GM21390 (cell line): ENCODE measurements at regions not wholly inside any gene's neighbourhood (a gene's known extent, or its start where the extent isn't known, plus 50 kb on each side); places are given as distances from the start of the nearest gene placed in this dataset.
"Not testable (repeated sequence)": the region's sequence is repeated elsewhere in the genome, so short reads cannot be mapped to it uniquely, and the experiment has no call there.

Experiments
- ATAC-seq: cut with Tn5 transposase; IDR thresholded peaks from one replicate; pipeline ENCODE4 v1.9.1; 2021; ENCODE audit not compliant: unreplicated experiment

DNA sequence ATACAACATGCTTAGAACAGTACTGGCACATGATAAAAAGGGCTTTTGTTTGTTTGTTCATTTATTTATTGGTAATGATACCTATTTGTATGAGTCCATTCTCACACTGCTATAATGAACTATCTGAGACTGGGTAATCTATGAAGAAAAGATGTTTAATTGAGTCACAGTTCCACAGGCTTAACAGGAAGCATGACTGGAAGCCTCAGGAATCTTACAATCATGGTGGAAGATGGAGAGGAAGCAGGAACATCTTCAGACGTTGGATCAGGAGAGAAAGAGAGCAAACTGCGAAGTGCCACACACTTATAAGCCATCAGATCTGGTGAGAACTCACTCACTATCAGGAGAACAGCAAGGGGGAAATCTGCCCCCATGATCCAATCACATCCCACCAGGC lies 847.7 kb downstream of the CDH18 start:
- ATAC-seq, result no peak

DNA sequence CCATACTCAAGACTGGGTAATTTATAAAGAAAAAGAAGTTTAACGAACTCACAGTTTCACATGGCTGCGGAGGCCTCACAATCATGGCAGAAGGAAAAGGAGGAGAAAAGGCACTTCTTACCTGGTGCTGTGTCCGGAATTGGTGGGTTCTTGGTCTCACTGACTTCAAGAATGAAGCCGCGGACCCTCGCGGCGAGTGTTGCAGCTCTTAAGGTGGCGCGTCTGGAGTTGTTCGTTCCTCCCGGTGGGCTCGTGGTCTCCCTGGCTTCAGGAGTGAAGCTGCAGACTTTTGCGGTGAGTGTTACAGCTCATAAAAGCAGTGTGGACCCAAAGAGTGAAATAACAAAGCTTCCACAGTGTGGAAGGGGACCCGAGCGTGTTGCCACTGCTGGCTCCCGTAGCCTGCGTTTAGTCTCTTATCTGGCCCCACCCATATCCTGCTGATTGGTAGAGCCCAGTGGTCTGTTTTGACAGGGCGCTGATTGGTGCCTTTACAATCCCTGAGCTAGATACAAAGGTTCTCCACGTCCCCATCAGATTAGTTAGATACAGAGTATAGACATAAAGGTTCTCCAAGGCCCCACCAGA lies 846.0 kb downstream of the CDH18 start:
- ATAC-seq, result not testable (repeated sequence)

DNA sequence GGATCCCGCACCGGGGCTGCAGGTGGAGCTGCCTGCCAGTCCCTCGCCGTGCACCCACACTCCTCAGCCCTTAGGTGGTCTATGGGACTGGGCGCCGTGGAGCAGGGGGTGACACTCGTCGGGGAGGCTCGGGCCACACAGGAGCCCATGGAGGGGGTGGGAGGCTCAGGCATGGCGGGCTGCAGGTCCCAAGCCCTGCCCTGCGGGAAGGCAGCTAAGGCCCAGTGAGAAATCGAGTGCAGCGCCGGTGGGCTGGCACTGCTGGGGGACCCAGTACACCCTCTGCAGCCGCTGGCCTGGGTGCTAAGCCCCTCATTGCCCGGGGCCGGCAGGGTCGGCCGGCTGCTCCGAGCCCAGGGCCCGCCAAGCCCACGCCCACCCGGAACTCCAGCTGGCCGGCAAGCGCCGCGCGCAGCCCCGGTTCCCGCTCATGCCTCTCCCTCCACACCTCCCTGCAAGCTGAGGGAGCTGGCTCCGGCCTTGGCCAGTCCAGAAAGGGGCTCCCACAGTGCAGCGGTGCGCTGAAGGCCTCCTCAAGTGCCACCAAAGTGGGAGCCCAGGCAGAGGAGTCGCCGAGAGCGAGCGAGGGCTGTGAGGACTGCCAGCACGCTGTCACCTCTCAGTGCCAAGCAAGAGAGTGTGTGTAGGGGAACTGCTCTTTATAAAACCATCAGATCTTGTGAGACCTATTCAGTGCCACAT lies 845.1 kb downstream of the CDH18 start:
- ATAC-seq, result not testable (repeated sequence)

DNA sequence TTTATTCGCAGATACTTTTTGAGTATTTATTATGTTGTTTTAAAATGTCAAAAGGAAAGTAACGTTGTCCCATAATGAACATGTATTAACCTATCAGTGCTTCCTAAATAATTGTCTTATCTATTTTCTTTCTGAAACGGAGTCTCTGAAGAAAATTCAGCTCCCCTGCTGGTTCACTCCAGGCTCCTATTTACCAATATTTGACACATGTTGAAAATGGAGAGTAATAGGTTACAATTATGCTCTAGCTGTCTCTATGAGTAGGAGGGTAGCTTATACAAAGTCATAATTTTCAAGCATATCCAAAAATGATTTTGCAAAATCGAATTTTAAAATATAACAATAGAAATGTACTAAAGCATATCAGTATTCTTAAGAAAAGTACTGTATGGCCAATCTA lies 844.1 kb downstream of the CDH18 start:
- ATAC-seq, result no peak

DNA sequence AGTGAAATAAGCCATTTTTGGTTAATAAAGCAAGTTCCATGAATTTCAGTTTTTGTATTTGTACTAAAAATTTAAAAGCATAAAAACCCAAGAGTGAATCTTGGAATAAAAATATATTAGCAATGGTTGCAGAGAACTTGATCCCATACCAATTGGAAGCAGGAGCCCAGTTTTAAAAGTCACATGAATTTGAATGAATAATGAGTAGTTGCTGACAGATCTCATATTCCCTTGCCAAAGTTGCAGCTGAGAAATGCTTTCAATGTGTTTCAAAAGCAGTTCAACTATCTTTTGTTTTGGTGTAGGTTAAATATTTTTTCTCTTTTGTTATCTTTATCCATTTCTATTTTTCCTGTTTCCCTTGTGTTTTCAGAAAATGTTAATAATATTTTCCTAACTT lies 818.6 kb downstream of the CDH18 start:
- ATAC-seq, result no peak

DNA sequence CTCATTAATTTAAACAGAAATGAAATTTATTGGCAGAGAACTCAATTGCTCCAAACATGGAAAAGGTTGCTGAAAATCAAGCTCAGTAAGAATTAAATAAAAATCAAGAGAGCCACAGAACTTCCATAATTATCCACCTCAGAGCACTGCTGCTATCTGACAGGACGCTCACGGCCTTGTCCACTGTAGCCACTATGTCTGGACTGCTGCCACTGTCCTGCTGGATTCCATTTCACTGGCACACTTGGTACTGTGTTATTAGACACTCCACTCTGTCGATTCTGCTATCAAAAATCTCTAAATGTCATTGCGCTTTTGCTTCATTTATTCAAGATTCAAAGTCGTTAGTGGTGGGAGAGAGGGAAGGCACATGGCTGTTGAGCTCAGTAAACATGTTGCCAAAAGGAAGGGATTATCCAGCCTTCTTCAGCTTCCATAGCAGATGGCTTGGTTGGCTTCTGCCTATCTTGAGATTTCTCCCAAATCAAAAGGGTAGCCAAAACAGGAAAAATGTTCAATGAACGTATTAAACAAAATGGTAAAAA lies 815.0 kb downstream of the CDH18 start:
- no peak for ATAC-seq

DNA sequence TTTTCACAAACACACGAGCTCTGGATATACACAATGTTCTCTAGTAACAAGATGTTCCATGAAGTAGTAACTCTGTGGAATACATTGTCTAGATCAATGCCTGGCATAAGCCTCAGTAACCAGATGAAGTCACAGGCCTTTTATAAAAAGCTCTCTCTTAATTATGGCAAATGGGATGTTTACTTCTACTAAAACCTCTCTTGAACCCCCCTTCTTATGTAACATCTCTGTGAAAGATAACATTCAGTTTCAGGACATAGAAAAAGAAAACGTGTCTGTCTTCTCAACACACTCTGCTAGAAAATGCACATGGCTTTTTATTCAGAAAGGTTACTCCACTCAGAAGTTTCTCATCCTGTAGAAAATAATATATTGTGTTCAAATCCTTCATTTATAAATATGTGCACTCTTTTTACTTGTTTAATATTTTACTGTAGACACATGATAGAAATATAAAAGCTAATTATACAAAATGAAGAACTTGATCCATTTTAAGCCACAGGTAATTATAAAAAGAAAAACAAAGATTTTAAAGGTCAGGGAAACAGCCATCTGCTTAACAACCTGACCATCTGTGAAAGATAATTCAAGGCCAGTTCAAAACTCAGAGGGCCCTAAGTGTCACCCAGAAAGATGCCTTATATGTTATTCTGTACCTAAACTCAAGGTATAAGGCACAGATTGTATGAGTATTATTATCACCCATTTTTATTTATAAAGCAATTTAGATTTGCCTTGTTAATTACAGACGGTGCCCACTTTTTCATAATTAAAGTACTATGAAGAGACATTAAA lies 812.0 kb downstream of the CDH18 start:
- ATAC-seq, result no peak

DNA sequence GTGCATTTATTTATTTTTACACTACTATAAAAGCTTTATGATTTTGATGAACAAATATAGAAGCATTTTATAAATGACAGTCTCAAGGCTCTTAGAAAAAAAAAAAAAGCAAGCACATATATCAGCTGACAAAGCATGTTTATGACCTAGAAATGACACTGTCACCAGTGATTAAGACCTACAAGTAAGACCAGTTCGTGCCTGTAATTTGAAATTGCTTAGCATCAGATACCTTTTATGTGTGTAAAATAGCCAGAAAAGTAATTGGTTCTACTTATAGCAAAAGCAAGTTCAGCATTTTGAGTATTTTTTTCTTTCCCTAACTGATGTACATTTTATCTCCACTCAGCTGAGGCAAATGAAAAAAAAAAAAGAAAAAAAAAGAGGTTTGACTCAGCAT lies 808.4 kb downstream of the CDH18 start:
- no peak for ATAC-seq

DNA sequence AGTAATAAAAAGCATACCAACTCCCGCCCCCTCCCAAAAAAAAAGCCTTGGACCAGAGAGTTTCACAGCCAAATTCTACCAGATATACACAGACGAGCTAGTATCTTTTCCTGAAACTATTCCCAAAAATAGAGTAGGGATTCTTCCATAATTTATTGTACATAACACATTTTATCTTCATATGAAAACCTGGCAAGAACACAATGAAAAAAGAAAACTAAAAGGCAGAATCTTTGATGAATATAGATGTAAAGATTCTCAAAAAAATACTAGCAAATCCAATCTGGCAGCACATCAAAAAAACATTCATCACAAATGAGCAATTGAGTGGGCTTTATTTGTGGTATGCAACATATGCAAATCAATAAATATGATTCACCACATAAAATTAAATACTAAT lies 798.8 kb downstream of the CDH18 start:
- ATAC-seq, result no peak

DNA sequence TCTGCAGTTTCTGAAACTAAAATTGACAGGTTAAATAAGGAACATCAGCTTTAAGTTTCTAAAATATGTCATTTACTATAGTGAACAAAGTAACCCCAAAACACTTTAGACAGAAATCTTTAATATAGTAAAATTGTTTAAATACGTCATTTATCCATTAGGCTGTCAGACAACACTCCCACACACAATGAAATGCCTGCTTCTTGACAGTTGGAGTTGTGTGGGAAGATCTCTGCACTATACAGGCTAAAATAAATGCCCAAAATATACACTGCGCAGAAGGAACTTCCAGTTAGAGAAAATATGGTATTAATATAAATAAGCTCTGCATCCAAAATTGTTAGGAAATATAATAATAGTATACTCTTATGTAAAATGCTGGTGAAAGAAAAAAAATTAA lies 794.4 kb downstream of the CDH18 start:
- ATAC-seq, result no peak

DNA sequence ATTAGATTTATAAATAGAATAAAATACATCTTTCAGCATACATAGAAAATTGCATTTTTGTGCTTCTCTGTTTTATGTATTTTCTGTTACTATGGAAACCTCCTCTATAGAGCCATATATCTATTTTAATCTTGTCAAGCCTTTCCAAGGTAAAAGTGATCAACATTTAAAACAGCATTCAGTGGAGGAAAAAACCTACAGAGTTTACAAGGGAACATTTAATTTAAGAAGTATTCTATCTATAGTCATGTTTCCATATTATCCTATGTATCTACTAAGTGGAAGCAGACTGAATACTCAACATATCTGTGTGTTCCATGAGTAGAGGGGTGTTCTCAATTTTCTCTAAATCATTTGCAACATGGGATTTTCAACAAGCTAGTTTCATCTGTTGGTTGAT lies 791.4 kb downstream of the CDH18 start:
- no peak for ATAC-seq

DNA sequence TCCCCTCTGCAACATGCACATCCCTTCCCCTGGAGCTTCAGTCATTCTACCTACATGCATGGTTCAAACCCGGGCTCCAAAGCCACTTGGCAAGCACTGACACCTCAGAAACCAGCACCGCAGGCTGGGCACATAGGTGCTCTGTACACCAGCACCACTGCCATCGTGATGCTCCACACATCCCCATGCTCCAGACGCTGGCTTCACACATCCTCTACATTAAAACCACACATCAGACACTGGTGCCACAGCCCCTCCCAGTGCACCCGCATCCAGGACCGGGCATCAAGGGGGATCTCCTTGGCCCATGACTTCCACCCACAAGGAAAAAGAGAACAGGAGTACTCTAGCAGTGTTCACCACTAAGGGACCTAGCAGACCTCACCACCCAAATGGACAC lies 787.7 kb downstream of the CDH18 start:
- no peak for ATAC-seq

DNA sequence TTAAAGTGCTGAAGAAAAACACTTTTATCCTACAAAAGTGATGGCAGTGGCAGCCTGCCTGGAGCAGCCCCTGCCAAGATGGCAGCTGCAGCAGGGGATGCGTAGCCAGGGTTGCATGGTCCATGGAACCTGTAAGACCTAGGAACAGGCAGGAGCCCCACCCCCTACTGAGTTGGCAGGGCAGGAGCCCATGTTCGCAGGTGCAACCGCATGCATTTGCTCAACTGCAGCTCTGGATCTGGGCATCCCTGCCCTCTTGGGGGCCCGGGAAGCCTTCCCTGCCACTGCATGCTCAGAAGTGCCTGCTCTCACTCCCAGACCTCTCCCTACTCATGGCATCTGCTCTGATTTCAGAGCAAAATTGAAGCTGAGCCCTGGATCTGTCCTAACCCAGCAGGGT lies 779.6 kb downstream of the CDH18 start:
- no peak for ATAC-seq

DNA sequence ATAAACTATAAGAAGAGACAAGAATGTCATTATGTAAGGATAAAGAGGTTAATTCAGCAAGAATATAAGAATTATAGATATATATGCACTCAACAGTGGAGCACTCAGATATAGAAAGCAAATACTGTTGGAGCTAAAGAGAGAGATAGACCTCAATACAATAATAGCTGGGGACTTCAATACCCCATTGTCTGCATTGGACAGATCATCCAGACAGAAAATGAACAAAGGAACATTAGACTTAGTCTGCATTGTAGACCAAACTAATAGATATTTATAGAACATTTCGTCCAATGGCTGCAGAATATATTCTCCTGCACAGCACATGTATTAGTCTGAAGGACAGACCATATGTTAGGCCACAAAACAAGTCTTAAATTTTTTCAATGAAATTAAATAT lies 777.1 kb downstream of the CDH18 start:
- ATAC-seq, result no peak

DNA sequence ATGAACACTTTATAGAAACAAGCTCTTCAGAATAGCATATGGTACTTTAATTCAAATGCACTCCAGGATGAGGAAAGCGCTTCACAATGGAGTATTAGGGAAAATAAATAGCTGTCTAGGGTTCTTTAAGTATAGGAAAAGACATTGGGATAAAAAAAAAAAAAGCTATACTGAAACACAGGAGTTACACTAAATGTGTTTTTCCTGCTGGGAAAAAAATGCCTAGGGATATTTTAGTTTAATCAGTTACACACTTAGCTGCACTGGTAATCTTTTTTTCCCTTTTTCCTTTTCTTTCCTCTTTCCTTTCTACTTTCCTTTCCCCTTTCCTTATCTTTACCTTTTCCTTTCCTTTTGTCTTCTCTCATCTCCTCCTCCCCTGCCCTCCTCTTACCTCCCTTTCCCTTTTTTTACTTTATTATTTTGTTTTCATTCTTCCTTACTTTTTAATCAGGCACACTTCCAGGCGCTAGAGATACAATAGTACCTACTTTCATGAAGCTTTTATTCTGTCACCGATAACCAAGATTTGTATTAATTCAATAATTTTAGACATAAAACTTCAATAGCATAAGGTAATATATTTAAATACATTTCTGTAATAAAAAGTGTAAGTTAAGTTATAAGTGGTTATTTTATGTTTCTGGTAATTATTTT lies 758.7 kb downstream of the CDH18 start:
- ATAC-seq, result no peak

DNA sequence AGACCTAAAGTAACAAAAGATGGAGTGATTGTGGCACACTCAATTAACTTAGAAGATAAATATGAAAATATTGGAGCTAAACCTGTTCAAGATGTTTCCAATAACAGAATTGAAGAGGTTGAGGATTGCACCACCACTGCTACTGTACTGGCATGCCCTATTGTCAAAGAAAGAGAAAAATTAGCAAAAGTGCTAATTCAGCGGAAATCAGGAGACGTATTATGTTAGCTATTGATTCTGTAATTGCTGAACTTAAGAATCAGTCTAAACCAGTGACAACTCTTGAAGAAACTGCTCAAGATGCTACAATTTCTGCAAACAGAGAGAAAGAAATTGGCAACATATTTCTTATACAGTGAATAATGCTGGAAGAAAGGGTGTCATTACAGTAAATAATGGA lies 754.4 kb downstream of the CDH18 start:
- ATAC-seq, result no peak

DNA sequence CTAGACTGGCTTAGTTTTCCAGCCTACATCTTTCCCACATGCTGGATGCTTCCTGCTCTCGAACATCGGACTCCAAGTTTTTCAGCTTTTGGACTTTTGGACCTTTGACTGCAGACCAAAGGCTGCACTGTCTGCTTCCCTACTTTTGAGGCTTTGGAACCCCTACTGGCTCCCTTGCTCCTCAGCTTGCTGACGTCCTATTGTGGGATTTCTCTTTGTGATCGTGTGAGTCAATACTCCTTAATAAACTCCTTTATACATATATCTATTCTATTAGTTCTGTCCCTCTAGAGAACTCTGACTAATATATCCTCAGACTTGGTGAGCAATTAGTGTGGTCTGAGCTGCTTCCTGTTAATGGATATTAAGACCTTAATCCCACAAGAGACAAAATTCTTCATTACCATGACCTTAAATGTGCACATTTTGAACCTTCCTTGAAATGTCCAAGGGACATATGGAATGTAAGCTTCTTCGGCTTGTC lies 752.9 kb downstream of the CDH18 start:
- no peak for ATAC-seq

DNA sequence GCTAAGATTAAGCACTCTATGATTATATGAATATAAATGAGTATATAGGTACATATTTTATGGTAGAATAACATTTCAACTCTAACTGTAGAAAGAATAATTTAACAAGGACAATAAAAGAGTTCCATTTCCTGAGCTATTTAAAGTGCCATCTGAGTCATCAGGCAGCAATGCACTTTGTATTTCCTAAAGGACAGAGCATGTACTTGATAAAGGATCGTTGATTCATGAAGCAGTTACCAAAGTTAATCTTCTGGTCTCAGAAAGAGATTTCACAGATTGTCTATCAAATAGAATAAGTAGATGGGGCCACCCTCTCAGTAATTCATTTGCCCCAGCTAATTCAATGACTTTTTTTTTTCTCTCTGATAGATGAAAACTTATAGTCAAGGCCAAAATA lies 747.8 kb downstream of the CDH18 start:
- ATAC-seq, result no peak

DNA sequence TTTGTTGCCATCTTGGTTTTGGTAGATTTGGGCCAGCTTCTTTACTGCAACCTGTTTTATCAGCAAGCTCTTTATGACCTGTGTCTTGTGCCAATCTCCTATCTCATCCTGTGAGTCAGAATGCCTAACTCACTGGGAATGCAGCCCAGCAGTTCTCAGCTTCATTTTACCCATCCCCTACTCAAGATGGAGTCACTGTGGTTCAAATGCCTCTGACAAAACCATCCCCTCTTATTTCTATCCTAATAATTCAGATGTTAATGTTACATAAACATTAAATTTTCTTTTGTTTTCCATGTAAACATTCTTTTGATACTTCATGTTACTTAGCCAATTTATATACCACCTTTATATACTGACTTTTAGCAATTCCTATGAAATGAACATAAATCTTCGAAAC lies 746.3 kb downstream of the CDH18 start:
- no peak for ATAC-seq

DNA sequence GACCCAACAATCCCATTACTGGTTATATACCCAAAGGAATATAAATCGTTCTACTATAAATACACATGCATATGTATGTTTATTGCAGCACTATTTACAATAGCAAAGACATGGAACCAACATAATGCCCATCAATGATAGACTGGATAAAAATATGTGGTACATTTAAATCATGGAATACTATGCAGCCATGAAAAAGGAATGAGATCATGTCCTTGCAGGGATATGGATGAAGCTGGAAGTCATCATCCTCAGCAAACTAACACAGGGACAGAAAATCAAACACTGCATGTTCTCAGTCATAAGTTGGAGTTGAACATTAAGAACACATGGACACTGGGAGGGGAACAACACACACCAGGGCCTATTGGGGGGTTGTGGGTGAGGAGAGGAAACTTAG lies 741.8 kb downstream of the CDH18 start:
- ATAC-seq, result not testable (repeated sequence)

DNA sequence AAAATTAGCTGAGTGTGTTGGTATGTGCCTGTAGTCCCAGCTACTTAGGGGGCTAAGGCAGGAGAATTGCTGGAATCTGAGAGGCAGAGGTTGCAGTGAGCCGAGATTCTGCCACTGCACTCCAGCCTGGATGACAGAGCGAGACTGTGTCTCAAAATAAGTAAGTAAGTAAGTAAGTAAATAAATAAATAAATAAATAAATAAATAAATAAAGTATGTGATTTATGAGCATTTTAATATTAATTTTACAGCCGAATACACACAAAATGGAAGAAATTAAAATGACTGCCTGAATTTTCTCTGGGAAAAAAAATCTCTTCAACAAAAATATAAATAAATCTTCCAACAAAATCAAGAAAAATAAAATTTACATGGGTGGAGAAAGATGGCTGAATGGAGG lies 740.7 kb downstream of the CDH18 start:
- ATAC-seq, result no peak
